Glutamatergic neuron (in vitro differentiated cells): ENCODE measurements at regions not wholly inside any gene's neighbourhood (a gene's known extent, or its start where the extent isn't known, plus 50 kb on each side); places are given as distances from the start of the nearest gene placed in this dataset.

ENCODE experiments used
- DNase-seq: peaks from one replicate; pipeline ENCODE4 v3.0.0; 2022
- H3K27ac Mint-ChIP-seq: one replicate; pipeline ENCODE4 v1.8.0; 2020; ENCODE audit warnings: mild to moderate bottlenecking, mixed read lengths, inconsistent platforms; ENCODE audit not compliant: unreplicated experiment
- H3K27me3 Mint-ChIP-seq: one replicate; pipeline ENCODE4 v1.8.0; 2020; ENCODE audit warnings: mild to moderate bottlenecking, moderate library complexity, mixed read lengths, inconsistent platforms; ENCODE audit not compliant: unreplicated experiment
- H3K36me3 Mint-ChIP-seq: one replicate; pipeline ENCODE4 v1.8.0; 2020; ENCODE audit warnings: mild to moderate bottlenecking, mixed read lengths, inconsistent platforms; ENCODE audit not compliant: unreplicated experiment
- H3K4me1 Mint-ChIP-seq: one replicate; pipeline ENCODE4 v1.8.0; 2020; ENCODE audit warnings: mild to moderate bottlenecking, low read depth, mixed read lengths, inconsistent platforms; ENCODE audit not compliant: unreplicated experiment
- H3K4me3 Mint-ChIP-seq: one replicate; pipeline ENCODE4 v1.8.0; 2020; ENCODE audit warnings: mild to moderate bottlenecking, mixed read lengths, inconsistent platforms; ENCODE audit not compliant: unreplicated experiment
- H3K9me3 Mint-ChIP-seq: one replicate; pipeline ENCODE4 v1.8.0; 2020; ENCODE audit warnings: mild to moderate bottlenecking, moderate library complexity, mixed read lengths, inconsistent platforms; ENCODE audit not compliant: unreplicated experiment
- TF ChIP-seq, protein P1 (sequence below): fragments of 200-600 bp; sonication (generic); IDR thresholded peaks from one replicate; pipeline ENCODE4 v1.5.0; 2021; ENCODE audit not compliant: partially characterized antibody, unreplicated experiment

DNA sequence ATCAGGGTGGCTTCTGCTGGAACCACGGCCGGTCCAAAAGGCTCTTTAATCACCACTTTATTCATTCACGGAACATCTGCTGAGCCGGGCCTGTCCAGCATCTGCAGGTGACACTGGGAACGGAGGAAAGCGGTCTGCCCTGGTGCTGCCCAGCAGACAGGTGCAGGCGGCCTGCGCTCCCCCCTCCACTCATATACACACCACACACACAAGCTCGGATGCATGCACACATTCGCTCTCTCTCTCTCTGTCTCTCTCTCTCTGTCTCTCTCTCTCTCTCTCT is 736.9 kb downstream of the BRD1 start:
- H3K4me1 Mint-ChIP-seq = no peaks in the 10 kb centered on the region
- H3K27ac Mint-ChIP-seq = no peak overlapping the region
- peaks cover 4% of the 10 kb centered on the region for H3K27me3 Mint-ChIP-seq
- H3K4me3 Mint-ChIP-seq = no peak overlapping the region
- TF ChIP-seq, protein P1, sequence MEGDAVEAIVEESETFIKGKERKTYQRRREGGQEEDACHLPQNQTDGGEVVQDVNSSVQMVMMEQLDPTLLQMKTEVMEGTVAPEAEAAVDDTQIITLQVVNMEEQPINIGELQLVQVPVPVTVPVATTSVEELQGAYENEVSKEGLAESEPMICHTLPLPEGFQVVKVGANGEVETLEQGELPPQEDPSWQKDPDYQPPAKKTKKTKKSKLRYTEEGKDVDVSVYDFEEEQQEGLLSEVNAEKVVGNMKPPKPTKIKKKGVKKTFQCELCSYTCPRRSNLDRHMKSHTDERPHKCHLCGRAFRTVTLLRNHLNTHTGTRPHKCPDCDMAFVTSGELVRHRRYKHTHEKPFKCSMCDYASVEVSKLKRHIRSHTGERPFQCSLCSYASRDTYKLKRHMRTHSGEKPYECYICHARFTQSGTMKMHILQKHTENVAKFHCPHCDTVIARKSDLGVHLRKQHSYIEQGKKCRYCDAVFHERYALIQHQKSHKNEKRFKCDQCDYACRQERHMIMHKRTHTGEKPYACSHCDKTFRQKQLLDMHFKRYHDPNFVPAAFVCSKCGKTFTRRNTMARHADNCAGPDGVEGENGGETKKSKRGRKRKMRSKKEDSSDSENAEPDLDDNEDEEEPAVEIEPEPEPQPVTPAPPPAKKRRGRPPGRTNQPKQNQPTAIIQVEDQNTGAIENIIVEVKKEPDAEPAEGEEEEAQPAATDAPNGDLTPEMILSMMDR = no peak
- H3K9me3 Mint-ChIP-seq = peaks cover 38% of the 10 kb centered on the region
- H3K36me3 Mint-ChIP-seq = peaks cover 10% of the 10 kb centered on the region
- no peak for DNase-seq

GRCh38 chr22:49090061-49090852 is 737.4 kb downstream of the BRD1 start:
- H3K36me3 Mint-ChIP-seq = peaks cover 10% of the 10 kb centered on the region
- no peak overlapping the region for H3K27ac Mint-ChIP-seq
- peaks cover 3% of the 10 kb centered on the region for H3K27me3 Mint-ChIP-seq
- H3K4me3 Mint-ChIP-seq = no peak overlapping the region
- peaks cover 36% of the 10 kb centered on the region for H3K9me3 Mint-ChIP-seq
- no peak for DNase-seq
- TF ChIP-seq, protein P1 = no peak
- no peaks in the 10 kb centered on the region for H3K4me1 Mint-ChIP-seq

GRCh38 chr22:49088801-49089791 is 738.6 kb downstream of the BRD1 start:
- peaks cover 11% of the 10 kb centered on the region for H3K36me3 Mint-ChIP-seq
- no peaks in the 10 kb centered on the region for H3K4me1 Mint-ChIP-seq
- H3K27ac Mint-ChIP-seq = no peak overlapping the region
- H3K27me3 Mint-ChIP-seq = peaks cover 6% of the 10 kb centered on the region
- no peak overlapping the region for H3K4me3 Mint-ChIP-seq
- DNase-seq = no peak
- TF ChIP-seq, protein P1 = no peak
- H3K9me3 Mint-ChIP-seq = peaks cover 38% of the 10 kb centered on the region

DNA sequence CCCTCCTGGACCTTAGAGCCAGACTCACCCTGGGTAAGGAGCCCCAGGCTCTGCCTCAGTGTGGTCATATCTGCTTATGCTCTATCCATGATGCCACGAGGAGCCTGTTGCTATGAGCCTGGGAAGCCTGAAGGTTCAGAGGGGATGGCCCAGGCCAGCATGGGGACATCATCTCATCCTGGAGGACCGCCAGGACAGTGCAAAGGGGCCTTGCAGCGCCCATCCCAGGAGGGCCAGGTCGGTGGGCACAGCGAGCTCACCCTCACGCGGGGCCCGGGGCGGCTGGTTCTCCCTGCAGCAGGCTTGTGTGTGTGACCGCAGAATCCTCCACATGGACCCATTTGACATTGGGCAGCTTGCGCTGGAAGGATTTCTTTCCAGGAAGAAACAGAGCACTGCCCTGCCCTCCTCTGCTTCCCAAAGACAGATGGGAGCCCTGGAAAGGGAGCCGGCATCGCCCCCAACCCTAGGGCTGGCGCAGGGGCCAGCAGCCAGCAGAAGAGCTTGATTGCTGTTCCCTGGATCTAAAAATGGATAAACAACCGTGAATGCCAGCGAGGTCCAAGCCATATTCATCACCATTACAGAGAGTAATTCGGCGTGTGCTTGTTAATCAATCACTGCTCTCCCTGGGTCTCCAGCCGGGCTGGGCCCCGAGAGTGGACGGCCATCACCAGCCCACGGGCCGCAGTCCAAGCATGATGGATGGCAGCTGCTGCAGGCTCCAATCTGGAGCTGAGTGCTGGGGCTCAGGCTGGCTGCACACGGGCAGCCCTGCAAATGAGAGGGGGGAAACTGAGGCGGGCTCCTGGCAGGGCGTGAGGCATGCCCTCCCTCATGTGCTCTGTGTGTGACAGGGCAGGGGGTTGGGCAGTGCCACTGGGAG is 739.7 kb downstream of the BRD1 start:
- Mint-ChIP-seq H3K4me3 (no peak overlapping the region), H3K36me3 (peaks cover 17% of the 10 kb centered on the region), H3K27me3 (peaks cover 11% of the 10 kb centered on the region), H3K27ac (no peak overlapping the region), H3K9me3 (peaks cover 41% of the 10 kb centered on the region), H3K4me1 (no peaks in the 10 kb centered on the region)
- no peak for DNase-seq
- TF ChIP-seq, protein P1 = no peak
